GM23338 (cell line): ENCODE measurements at regions not wholly inside any gene's neighbourhood (a gene's known extent, or its start where the extent isn't known, plus 50 kb on each side); places are given as distances from the start of the nearest gene placed in this dataset.

Experiments used
- ATAC-seq: fragments of 200-7000 bp; cut with Tn5 transposase; 3 replicates; pipeline ENCODE4 v1.9.1; 2020
- DNase-seq: peaks from one replicate; pipeline ENCODE4 v3.0.0-alpha.2; 2015; ENCODE audit warnings: low spot score
- H2AFZ ChIP-seq: fragments of 200-600 bp; sonication (generic); 2 replicates; pipeline ENCODE4 v1.8.0; 2016; ENCODE audit warnings: antibody characterized with exemption, mild to moderate bottlenecking, moderate library complexity
- H3F3A ChIP-seq: fragments of 200-600 bp; sonication (generic); replicated peaks from 2 replicates; pipeline ENCODE4 v1.8.0; 2017; ENCODE audit warnings: antibody characterized with exemption, mixed run types, low read depth
- H3K27ac ChIP-seq: fragments of 200-600 bp; sonication (generic); 2 replicates; pipeline ENCODE4 v1.6.1; 2016; ENCODE audit warnings: low read depth
- H3K27me3 ChIP-seq: fragments of 200-600 bp; sonication (generic); 2 replicates; pipeline ENCODE4 v1.8.0; 2016; ENCODE audit warnings: mild to moderate bottlenecking, mixed run types, moderate library complexity; ENCODE audit not compliant: insufficient read depth
- H3K36me3 ChIP-seq: fragments of 200-600 bp; sonication (generic); 2 replicates; pipeline ENCODE4 v1.8.0; 2016; ENCODE audit warnings: mild to moderate bottlenecking; ENCODE audit not compliant: insufficient read depth
- H3K4me1 ChIP-seq: fragments of 200-600 bp; sonication (generic); 2 replicates; pipeline ENCODE4 v1.8.0; 2016; ENCODE audit warnings: mild to moderate bottlenecking, moderate library complexity; ENCODE audit not compliant: insufficient read depth
- H3K4me2 ChIP-seq: fragments of 200-600 bp; sonication (generic); 2 replicates; pipeline ENCODE4 v1.7.1; 2017; ENCODE audit warnings: mixed run types
- H3K4me3 ChIP-seq: fragments of 200-600 bp; sonication (generic); 2 replicates; pipeline ENCODE4 v1.6.1; 2016; ENCODE audit warnings: mixed run types
- H3K79me2 ChIP-seq: fragments of 200-600 bp; sonication (generic); replicated peaks from 2 replicates; pipeline ENCODE4 v1.8.0; 2017; ENCODE audit warnings: mild to moderate bottlenecking; ENCODE audit not compliant: insufficient read depth
- H3K9me2 ChIP-seq: fragments of 200-600 bp; sonication (generic); 2 replicates; pipeline ENCODE4 v1.8.0; 2017; ENCODE audit not compliant: insufficient read depth
- H4K20me1 ChIP-seq: fragments of 200-600 bp; sonication (generic); replicated peaks from 2 replicates; pipeline ENCODE4 v1.8.0; 2017; ENCODE audit warnings: mild to moderate bottlenecking; ENCODE audit not compliant: insufficient read depth
- H3K27ac Mint-ChIP-seq: 2 replicates; pipeline ENCODE4 v1.8.0; 2020; ENCODE audit warnings: inconsistent platforms, mild to moderate bottlenecking, moderate library complexity, mixed read lengths
- H3K27me3 Mint-ChIP-seq: 3 replicates; pipeline ENCODE4 v1.8.0; 2022; ENCODE audit warnings: low read depth, mild to moderate bottlenecking, moderate library complexity, mixed read lengths, inconsistent platforms; ENCODE audit not compliant: insufficient read depth, poor library complexity
- H3K36me3 Mint-ChIP-seq: 3 replicates; pipeline ENCODE4 v1.8.0; 2021; ENCODE audit warnings: low read depth, mild to moderate bottlenecking, inconsistent platforms, moderate library complexity, mixed read lengths
- H3K4me1 Mint-ChIP-seq: 3 replicates; pipeline ENCODE4 v1.8.0; 2020; ENCODE audit warnings: mild to moderate bottlenecking, inconsistent platforms, mixed read lengths
- H3K4me3 Mint-ChIP-seq: 3 replicates; pipeline ENCODE4 v1.8.0; 2021; ENCODE audit warnings: moderate library complexity, mild to moderate bottlenecking, inconsistent platforms, mixed read lengths
- H3K9me3 Mint-ChIP-seq: 3 replicates; pipeline ENCODE4 v1.8.0; 2020; ENCODE audit warnings: moderate library complexity, mild to moderate bottlenecking, inconsistent platforms, mixed read lengths
- CREB1 ChIP-seq: fragments of 250-450 bp; sonication (Bioruptor Pico); IDR thresholded peaks from 2 replicates; pipeline ENCODE4 v1.5.0; 2020; ENCODE audit warnings: low read depth, mild to moderate bottlenecking, moderate library complexity
- EZH2 ChIP-seq: fragments of 200-600 bp; sonication (generic); IDR thresholded peaks from one replicate; pipeline ENCODE4 v1.8.0; 2017; ENCODE audit warnings: antibody characterized with exemption, mild to moderate bottlenecking, low read depth; ENCODE audit not compliant: unreplicated experiment
- EZH2phosphoT487 ChIP-seq: fragments of 200-600 bp; sonication (generic); IDR thresholded peaks from one replicate; pipeline ENCODE4 v1.8.1; 2018; ENCODE audit warnings: antibody characterized with exemption; ENCODE audit not compliant: unreplicated experiment
- JUNB ChIP-seq: IDR thresholded peaks from one replicate; pipeline ENCODE4 v1.6.1; 2016; ENCODE audit warnings: antibody characterized with exemption; ENCODE audit not compliant: unreplicated experiment
- NANOG ChIP-seq: IDR thresholded peaks from 2 replicates; pipeline ENCODE4 v1.6.1; 2016; ENCODE audit warnings: antibody characterized with exemption, borderline replicate concordance
- POLR2AphosphoS5 ChIP-seq: IDR thresholded peaks from 2 replicates; pipeline ENCODE4 v1.6.1; 2016; ENCODE audit warnings: antibody characterized with exemption, low read depth
- STAT1 ChIP-seq: IDR thresholded peaks from one replicate; pipeline ENCODE4 v1.6.1; 2016; ENCODE audit warnings: antibody characterized with exemption; ENCODE audit not compliant: unreplicated experiment
- ZNF114 ChIP-seq: fragments of 250-450 bp; sonication (Bioruptor Pico); IDR thresholded peaks from 2 replicates; pipeline ENCODE4 v1.5.0; 2020; ENCODE audit warnings: mild to moderate bottlenecking, moderate library complexity
- TF ChIP-seq, protein P1 (sequence below): fragments of 250-450 bp; sonication (Bioruptor Pico); IDR thresholded peaks from 2 replicates; pipeline ENCODE4 v1.5.0; 2020; ENCODE audit warnings: mild to moderate bottlenecking, moderate library complexity
- TF ChIP-seq, protein P2 (sequence below): IDR thresholded peaks from 2 replicates; pipeline ENCODE4 v1.6.1; 2016; ENCODE audit warnings: antibody characterized with exemption
- TF ChIP-seq, protein P3 (sequence below), 2 experiments: fragments of 200-600 bp in 1 of 2; sonication (generic) in 1 of 2; conservative IDR thresholded peaks; 2 replicates each; pipeline versions ENCODE4 v1.5.1 to v1.6.1; 2016 to 2017; ENCODE audit warnings: antibody characterized with exemption in 2 of 2, low read depth in 2 of 2, mild to moderate bottlenecking in 2 of 2, moderate library complexity in 1 of 2

DNA sequence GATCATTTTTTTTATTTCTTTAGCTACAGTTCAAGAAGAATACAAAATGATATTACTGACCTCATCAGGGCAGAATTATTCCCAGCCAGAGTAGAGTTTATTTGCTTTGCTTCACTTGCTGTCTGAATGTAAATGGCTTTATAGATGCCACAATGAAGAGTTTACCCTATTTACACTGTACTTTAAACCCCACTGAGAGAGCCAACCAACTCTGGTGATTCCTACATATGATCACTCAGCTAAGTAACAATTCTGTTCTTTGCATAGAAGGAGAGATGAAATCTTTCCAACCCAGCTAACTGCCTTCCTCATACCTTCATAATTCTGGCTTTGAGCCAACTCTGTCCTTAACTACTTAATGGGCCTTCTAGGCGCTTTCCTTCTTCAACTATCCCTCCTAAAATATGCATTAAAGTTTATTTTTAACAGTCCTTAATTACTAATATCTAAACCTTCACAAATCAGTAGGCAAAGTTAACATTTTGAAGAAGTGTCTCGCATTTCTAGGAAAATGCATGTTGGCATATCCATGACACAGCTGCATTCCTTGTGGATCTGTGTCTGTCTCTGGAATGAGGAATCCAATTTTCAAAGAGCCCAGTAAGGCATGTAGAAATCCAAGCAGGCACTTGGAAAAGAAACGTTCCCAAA is 284.8 kb upstream of the GRAMD2B start (continued):
- TF ChIP-seq, protein P1, sequence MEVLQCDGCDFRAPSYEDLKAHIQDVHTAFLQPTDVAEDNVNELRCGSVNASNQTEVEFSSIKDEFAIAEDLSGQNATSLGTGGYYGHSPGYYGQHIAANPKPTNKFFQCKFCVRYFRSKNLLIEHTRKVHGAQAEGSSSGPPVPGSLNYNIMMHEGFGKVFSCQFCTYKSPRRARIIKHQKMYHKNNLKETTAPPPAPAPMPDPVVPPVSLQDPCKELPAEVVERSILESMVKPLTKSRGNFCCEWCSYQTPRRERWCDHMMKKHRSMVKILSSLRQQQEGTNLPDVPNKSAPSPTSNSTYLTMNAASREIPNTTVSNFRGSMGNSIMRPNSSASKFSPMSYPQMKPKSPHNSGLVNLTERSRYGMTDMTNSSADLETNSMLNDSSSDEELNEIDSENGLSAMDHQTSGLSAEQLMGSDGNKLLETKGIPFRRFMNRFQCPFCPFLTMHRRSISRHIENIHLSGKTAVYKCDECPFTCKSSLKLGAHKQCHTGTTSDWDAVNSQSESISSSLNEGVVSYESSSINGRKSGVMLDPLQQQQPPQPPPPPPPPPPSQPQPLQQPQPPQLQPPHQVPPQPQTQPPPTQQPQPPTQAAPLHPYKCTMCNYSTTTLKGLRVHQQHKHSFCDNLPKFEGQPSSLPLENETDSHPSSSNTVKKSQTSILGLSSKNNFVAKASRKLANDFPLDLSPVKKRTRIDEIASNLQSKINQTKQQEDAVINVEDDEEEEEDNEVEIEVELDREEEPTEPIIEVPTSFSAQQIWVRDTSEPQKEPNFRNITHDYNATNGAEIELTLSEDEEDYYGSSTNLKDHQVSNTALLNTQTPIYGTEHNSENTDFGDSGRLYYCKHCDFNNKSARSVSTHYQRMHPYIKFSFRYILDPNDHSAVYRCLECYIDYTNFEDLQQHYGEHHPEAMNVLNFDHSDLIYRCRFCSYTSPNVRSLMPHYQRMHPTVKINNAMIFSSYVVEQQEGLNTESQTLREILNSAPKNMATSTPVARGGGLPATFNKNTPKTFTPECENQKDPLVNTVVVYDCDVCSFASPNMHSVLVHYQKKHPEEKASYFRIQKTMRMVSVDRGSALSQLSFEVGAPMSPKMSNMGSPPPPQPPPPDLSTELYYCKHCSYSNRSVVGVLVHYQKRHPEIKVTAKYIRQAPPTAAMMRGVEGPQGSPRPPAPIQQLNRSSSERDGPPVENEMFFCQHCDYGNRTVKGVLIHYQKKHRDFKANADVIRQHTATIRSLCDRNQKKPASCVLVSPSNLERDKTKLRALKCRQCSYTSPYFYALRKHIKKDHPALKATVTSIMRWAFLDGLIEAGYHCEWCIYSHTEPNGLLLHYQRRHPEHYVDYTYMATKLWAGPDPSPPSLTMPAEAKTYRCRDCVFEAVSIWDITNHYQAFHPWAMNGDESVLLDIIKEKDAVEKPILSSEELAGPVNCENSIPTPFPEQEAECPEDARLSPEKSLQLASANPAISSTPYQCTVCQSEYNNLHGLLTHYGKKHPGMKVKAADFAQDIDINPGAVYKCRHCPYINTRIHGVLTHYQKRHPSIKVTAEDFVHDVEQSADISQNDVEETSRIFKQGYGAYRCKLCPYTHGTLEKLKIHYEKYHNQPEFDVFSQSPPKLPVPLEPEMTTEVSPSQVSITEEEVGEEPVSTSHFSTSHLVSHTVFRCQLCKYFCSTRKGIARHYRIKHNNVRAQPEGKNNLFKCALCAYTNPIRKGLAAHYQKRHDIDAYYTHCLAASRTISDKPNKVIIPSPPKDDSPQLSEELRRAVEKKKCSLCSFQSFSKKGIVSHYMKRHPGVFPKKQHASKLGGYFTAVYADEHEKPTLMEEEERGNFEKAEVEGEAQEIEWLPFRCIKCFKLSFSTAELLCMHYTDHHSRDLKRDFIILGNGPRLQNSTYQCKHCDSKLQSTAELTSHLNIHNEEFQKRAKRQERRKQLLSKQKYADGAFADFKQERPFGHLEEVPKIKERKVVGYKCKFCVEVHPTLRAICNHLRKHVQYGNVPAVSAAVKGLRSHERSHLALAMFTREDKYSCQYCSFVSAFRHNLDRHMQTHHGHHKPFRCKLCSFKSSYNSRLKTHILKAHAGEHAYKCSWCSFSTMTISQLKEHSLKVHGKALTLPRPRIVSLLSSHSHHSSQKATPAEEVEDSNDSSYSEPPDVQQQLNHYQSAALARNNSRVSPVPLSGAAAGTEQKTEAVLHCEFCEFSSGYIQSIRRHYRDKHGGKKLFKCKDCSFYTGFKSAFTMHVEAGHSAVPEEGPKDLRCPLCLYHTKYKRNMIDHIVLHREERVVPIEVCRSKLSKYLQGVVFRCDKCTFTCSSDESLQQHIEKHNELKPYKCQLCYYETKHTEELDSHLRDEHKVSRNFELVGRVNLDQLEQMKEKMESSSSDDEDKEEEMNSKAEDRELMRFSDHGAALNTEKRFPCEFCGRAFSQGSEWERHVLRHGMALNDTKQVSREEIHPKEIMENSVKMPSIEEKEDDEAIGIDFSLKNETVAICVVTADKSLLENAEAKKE = no peak
- TF ChIP-seq ZNF114 (CRISPR knock-in tag) (no peak), NANOG (no peak)
- TF ChIP-seq, protein P2, sequence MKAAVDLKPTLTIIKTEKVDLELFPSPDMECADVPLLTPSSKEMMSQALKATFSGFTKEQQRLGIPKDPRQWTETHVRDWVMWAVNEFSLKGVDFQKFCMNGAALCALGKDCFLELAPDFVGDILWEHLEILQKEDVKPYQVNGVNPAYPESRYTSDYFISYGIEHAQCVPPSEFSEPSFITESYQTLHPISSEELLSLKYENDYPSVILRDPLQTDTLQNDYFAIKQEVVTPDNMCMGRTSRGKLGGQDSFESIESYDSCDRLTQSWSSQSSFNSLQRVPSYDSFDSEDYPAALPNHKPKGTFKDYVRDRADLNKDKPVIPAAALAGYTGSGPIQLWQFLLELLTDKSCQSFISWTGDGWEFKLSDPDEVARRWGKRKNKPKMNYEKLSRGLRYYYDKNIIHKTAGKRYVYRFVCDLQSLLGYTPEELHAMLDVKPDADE = no peak

DNA sequence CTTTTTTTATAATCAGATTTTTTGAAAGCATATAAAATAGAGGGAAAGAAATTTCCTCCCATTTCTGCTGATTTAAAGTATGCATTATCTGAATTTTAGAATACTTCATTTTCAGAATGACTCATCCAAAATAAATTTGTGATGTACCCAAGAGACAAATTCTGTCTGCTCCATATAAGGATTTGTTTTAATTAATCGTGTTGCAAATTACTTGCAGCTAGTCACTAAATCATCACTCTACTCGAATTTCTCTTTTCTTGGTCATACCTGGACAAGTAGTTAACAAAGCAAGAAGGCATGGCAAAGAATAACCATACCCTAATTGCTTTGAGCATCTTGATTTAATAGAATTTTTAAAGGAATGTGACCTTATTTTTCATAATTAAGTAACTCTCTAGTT is 284.1 kb upstream of the GRAMD2B start:
- no peak overlapping the region for H3K4me3 Mint-ChIP-seq
- no peak overlapping the region for H3K4me3 ChIP-seq
- ATAC-seq = no peak
- H3K27ac Mint-ChIP-seq = no peak overlapping the region
- H2AFZ ChIP-seq = no peak overlapping the region
- H3K9me3 Mint-ChIP-seq = no peaks in the 10 kb centered on the region
- H3F3A ChIP-seq = no peaks in the 10 kb centered on the region
- H3K4me2 ChIP-seq = peak overlapping the region; percentile 16
- no peaks in the 10 kb centered on the region for H3K36me3 ChIP-seq
- peaks cover 34% of the 10 kb centered on the region for H3K4me1 ChIP-seq
- peaks cover 4% of the 10 kb centered on the region; the same call in 1 of the 2 replicates for H3K9me2 ChIP-seq
- H3K36me3 Mint-ChIP-seq = 0 out of 3 replicates have a peak, but pooled peaks cover 4% of the 10 kb centered on the region
- H3K79me2 ChIP-seq = no peaks in the 10 kb centered on the region
- H4K20me1 ChIP-seq = no peaks in the 10 kb centered on the region
- no peak for DNase-seq
- H3K4me1 Mint-ChIP-seq = peaks cover 29% of the 10 kb centered on the region
- no peaks in the 10 kb centered on the region for H3K27me3 Mint-ChIP-seq
- no peaks in the 10 kb centered on the region for H3K27me3 ChIP-seq
- peak overlapping the region; percentile 45; the same call in 1 of the 2 replicates for H3K27ac ChIP-seq
- TF ChIP-seq, protein P3, sequence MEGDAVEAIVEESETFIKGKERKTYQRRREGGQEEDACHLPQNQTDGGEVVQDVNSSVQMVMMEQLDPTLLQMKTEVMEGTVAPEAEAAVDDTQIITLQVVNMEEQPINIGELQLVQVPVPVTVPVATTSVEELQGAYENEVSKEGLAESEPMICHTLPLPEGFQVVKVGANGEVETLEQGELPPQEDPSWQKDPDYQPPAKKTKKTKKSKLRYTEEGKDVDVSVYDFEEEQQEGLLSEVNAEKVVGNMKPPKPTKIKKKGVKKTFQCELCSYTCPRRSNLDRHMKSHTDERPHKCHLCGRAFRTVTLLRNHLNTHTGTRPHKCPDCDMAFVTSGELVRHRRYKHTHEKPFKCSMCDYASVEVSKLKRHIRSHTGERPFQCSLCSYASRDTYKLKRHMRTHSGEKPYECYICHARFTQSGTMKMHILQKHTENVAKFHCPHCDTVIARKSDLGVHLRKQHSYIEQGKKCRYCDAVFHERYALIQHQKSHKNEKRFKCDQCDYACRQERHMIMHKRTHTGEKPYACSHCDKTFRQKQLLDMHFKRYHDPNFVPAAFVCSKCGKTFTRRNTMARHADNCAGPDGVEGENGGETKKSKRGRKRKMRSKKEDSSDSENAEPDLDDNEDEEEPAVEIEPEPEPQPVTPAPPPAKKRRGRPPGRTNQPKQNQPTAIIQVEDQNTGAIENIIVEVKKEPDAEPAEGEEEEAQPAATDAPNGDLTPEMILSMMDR (conservative IDR thresholded peaks at IDR 0.05; ENCODE audit: low read depth in 2 of 2) = no peak
- TF ChIP-seq JUNB (no peak), STAT1 (no peak), EZH2 (no peak), EZH2phosphoT487 (no peak), NANOG (no peak), POLR2AphosphoS5 (no peak), ZNF114 (CRISPR knock-in tag) (no peak), CREB1 (CRISPR knock-in tag) (no peak)
- TF ChIP-seq, protein P2 = no peak
